AG09309 (cell line): ENCODE measurements at regions not wholly inside any gene's neighbourhood (a gene's known extent, or its start where the extent isn't known, plus 50 kb on each side); places are given as distances from the start of the nearest gene placed in this dataset.
"Not testable (repeated sequence)": the region's sequence is repeated elsewhere in the genome, so short reads cannot be mapped to it uniquely, and the experiment has no call there.

Experiments used
- DNase-seq: peaks from one replicate; pipeline ENCODE4 v3.0.0-alpha.2; 2010; ENCODE audit warnings: low read depth
- H3K4me3 ChIP-seq: 2 replicates; pipeline ENCODE4 v1.5.1; 2011; ENCODE audit warnings: mild to moderate bottlenecking, low read depth, low read length, moderate library complexity; ENCODE audit not compliant: control insufficient read depth
- CTCF ChIP-seq: IDR thresholded peaks from 2 replicates; pipeline ENCODE4 v1.5.1; 2011; ENCODE audit warnings: mild to moderate bottlenecking, low read depth, low read length, inconsistent platforms; ENCODE audit not compliant: insufficient read depth, control insufficient read depth; ENCODE audit errors: missing control alignments

GRCh38 chr2:183782436-183782835 is 658.2 kb downstream of the NUP35 start:
- TF ChIP-seq CTCF, result no peak
- no peak overlapping the region for H3K4me3 ChIP-seq
- DNase-seq, result no peak

GRCh38 chr2:183788796-183789195 is 664.6 kb downstream of the NUP35 start:
- H3K4me3 ChIP-seq, DNase-seq: not testable (repeated sequence)

- H3K4me3 ChIP-seq, DNase-seq: not testable (repeated sequence)
Observed at GRCh38 chr2:183792165-183792924, 668.1 kb downstream of the NUP35 start.

GRCh38 chr2:183798535-183798934 is 674.3 kb downstream of the NUP35 start:
- H3K4me3 ChIP-seq, result no peak overlapping the region
- DNase-seq, result no peak
- TF ChIP-seq CTCF, result no peak

GRCh38 chr2:183799761-183800160 is 675.5 kb downstream of the NUP35 start:
- no peak for TF ChIP-seq CTCF
- no peak for DNase-seq
- H3K4me3 ChIP-seq, result no peak overlapping the region

- H3K4me3 ChIP-seq, result no peak overlapping the region
- no peak for TF ChIP-seq CTCF
- DNase-seq, result no peak
Observed at GRCh38 chr2:183803596-183803995, 679.4 kb downstream of the NUP35 start.

- no peak overlapping the region for H3K4me3 ChIP-seq
- DNase-seq, result no peak
- TF ChIP-seq CTCF, result no peak
Observed at GRCh38 chr2:183807870-183808269, 683.6 kb downstream of the NUP35 start.

- no peak for TF ChIP-seq CTCF
- H3K4me3 ChIP-seq, result no peak overlapping the region
- no peak for DNase-seq
Observed at GRCh38 chr2:183809404-183809803, 685.2 kb downstream of the NUP35 start.
